ENCODE measurements at regions not wholly inside any gene's neighbourhood (a gene's known extent, or its start where the extent isn't known, plus 50 kb on each side); places are given as distances from the start of the nearest gene placed in this dataset.

- TF ChIP-seq RAD21 (conservative IDR thresholded peaks at IDR 0.05) = no peak
Observed at GRCh38 chr6:23308166-23308565, 738.8 kb downstream of the HDGFL1 start (continued).

GRCh38 chr6:23311211-23311610 lies 741.8 kb downstream of the HDGFL1 start:
- H3F3A ChIP-seq (ENCODE audit: insufficient read depth, low read length, poor library complexity, severe bottlenecking) = no peaks in the 10 kb centered on the region
- H3K79me2 ChIP-seq (replicated peaks; ENCODE audit: insufficient read depth, low read length) = no peaks in the 10 kb centered on the region
- no peak overlapping the region for H3K9ac ChIP-seq (ENCODE audit: low read length)
- H3K36me3 ChIP-seq (ENCODE audit: insufficient read depth, low read length) = no peaks in the 10 kb centered on the region
- H3K9me3 ChIP-seq (ENCODE audit: low read length) = no peaks in the 10 kb centered on the region
- no peak overlapping the region for H3K27ac ChIP-seq (ENCODE audit: low read length)
- no peak overlapping the region for H2AFZ ChIP-seq (ENCODE audit: low read depth, low read length)
- no peaks in the 10 kb centered on the region for H3K9me2 ChIP-seq (ENCODE audit: insufficient read depth, low read length)
- H3K4me3 ChIP-seq (ENCODE audit: low read length) = no peak overlapping the region
- H3K27me3 ChIP-seq (ENCODE audit: insufficient read depth, low read depth, low read length) = no peaks in the 10 kb centered on the region
- H4K20me1 ChIP-seq (ENCODE audit: insufficient read depth) = no peaks in the 10 kb centered on the region
- no peak overlapping the region for H3K4me2 ChIP-seq (ENCODE audit: low read length)
- no peak for TF ChIP-seq CTCF (IDR thresholded peaks at IDR 0.05; ENCODE audit: poor library complexity, severe bottlenecking)
- no peak for TF ChIP-seq RAD21 (conservative IDR thresholded peaks at IDR 0.05)
- no peak for TF ChIP-seq POLR2AphosphoS5 (IDR thresholded peaks at IDR 0.05)
- TF ChIP-seq SMC3 (conservative IDR thresholded peaks at IDR 0.05; ENCODE audit: poor library complexity) = no peak
- no peak for TF ChIP-seq REST (IDR thresholded peaks at IDR 0.05; ENCODE audit: borderline replicate concordance)
- no peak for TF ChIP-seq TAF1 (IDR thresholded peaks at IDR 0.05; ENCODE audit: low read depth)
- TF ChIP-seq MXI1 (conservative IDR thresholded peaks at IDR 0.05; ENCODE audit: poor library complexity, severe bottlenecking) = no peak
- no peak for TF ChIP-seq EZH2 (IDR thresholded peaks at IDR 0.05; ENCODE audit: borderline replicate concordance, insufficient read depth, low read length, poor library complexity, severe bottlenecking)
- no peak for TF ChIP-seq EP300 (conservative IDR thresholded peaks at IDR 0.05; ENCODE audit: poor library complexity, severe bottlenecking)

GRCh38 chr6:23316131-23316530 lies 746.8 kb downstream of the HDGFL1 start:
- Histone ChIP-seq H2AFZ (ENCODE audit: low read depth, low read length) (no peak overlapping the region), H3K9me3 (ENCODE audit: low read length) (no peaks in the 10 kb centered on the region), H3K27ac (ENCODE audit: low read length) (no peak overlapping the region), H3K4me2 (ENCODE audit: low read length) (no peak overlapping the region), H3K36me3 (ENCODE audit: insufficient read depth, low read length) (no peaks in the 10 kb centered on the region), H4K20me1 (ENCODE audit: insufficient read depth) (no peaks in the 10 kb centered on the region), H3K9ac (ENCODE audit: low read length) (no peak overlapping the region), H3K27me3 (ENCODE audit: insufficient read depth, low read depth, low read length) (no peaks in the 10 kb centered on the region), H3K4me3 (ENCODE audit: low read length) (no peak overlapping the region), H3F3A (ENCODE audit: insufficient read depth, low read length, poor library complexity, severe bottlenecking) (no peaks in the 10 kb centered on the region), H3K79me2 (replicated peaks; ENCODE audit: insufficient read depth, low read length) (no peaks in the 10 kb centered on the region), H3K9me2 (ENCODE audit: insufficient read depth, low read length) (no peaks in the 10 kb centered on the region)
- TF ChIP-seq SMC3 (conservative IDR thresholded peaks at IDR 0.05; ENCODE audit: poor library complexity) = no peak
- TF ChIP-seq EZH2 (IDR thresholded peaks at IDR 0.05; ENCODE audit: borderline replicate concordance, insufficient read depth, low read length, poor library complexity, severe bottlenecking) = no peak
- no peak for TF ChIP-seq REST (IDR thresholded peaks at IDR 0.05; ENCODE audit: borderline replicate concordance)
- no peak for TF ChIP-seq CTCF (IDR thresholded peaks at IDR 0.05; ENCODE audit: poor library complexity, severe bottlenecking)
- TF ChIP-seq TAF1 (IDR thresholded peaks at IDR 0.05; ENCODE audit: low read depth) = no peak
- TF ChIP-seq POLR2AphosphoS5 (IDR thresholded peaks at IDR 0.05) = no peak
- TF ChIP-seq MXI1 (conservative IDR thresholded peaks at IDR 0.05; ENCODE audit: poor library complexity, severe bottlenecking) = no peak
- TF ChIP-seq RAD21 (conservative IDR thresholded peaks at IDR 0.05) = no peak
- no peak for TF ChIP-seq EP300 (conservative IDR thresholded peaks at IDR 0.05; ENCODE audit: poor library complexity, severe bottlenecking)

All from neural cell (in vitro differentiated cells).